IgD-negative memory B cell (primary cell): ENCODE measurements at regions not wholly inside any gene's neighbourhood (a gene's known extent, or its start where the extent isn't known, plus 50 kb on each side); places are given as distances from the start of the nearest gene placed in this dataset.
"Not testable (repeated sequence)": the region's sequence is repeated elsewhere in the genome, so short reads cannot be mapped to it uniquely, and the experiment has no call there.

ENCODE experiments used
- H3K27ac Mint-ChIP-seq, 3 donors: one replicate each; pipeline ENCODE4 v1.8.0; 2020 to 2022; ENCODE audit warnings: mild to moderate bottlenecking in 3 of 3, mixed read lengths in 3 of 3, moderate library complexity in 1 of 3
- H3K27me3 Mint-ChIP-seq: one replicate; pipeline ENCODE4 v1.8.0; 2021; ENCODE audit warnings: mixed read lengths
- H3K36me3 Mint-ChIP-seq: one replicate; pipeline ENCODE4 v1.8.0; 2020; ENCODE audit warnings: mild to moderate bottlenecking, mixed read lengths
- H3K4me1 Mint-ChIP-seq, 3 donors: one replicate each; pipeline ENCODE4 v1.8.0; 2020 to 2022; ENCODE audit warnings: mixed read lengths in 3 of 3, mild to moderate bottlenecking in 1 of 3
- H3K4me3 Mint-ChIP-seq, 4 donors: one replicate each; pipeline ENCODE4 v1.8.0; 2020 to 2022; ENCODE audit warnings: mild to moderate bottlenecking in 4 of 4, mixed read lengths in 4 of 4, moderate library complexity in 3 of 4
- H3K9me3 Mint-ChIP-seq, 3 donors: one replicate each; pipeline ENCODE4 v1.8.0; 2020 to 2021; ENCODE audit warnings: mixed read lengths in 3 of 3, mild to moderate bottlenecking in 1 of 3

DNA sequence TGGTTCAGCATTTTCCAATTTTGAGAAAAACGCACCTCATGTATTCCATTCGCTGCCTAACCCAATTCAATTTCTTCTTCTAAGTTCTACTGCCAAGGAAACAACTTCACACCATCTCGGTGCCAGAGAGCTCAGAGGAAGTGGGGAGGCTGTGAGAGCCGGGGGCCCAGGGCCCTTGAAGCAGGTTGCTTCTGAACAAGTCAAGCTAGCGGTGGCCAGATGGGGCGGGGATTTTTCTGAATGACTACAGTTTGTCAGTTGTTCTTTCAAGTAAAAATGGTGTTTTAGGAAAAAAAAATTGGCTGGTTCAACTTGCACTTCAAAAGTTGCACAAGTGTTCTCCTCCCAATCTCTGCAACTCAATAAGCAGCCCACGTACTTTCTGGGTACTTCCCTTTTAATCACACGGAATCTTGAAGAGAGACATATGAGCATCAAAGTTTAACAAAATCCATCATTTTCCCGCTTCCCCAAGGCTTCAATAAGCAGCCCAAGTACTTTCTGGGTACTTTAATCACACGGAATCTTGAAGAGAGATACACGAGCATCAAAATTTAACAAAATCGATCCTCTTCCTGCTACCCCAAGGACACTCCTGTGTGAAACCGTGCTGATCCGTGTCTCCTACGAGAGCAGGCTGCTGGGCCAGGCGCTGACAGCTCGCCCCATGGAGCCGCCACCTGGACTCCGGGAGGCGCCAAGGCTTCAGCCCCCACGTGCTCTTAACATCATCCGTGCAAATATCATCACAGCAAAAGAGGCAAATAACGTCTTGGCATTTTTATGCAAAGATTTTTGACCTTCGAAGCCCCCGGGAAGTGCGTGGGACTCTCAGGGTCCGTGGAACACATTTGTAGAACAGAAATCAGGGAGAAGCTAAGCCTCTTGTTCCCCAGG, 186.7 kb upstream of the PDE10A start:
- H3K27ac Mint-ChIP-seq, result no peak overlapping the region
- no peaks in the 10 kb centered on the region for H3K36me3 Mint-ChIP-seq
- no peak overlapping the region for H3K4me3 Mint-ChIP-seq
- peaks cover 33% of the 10 kb centered on the region for H3K27me3 Mint-ChIP-seq
- H3K9me3 Mint-ChIP-seq, result peaks cover 0 to 2% (median 0%) of the 10 kb centered on the region in 3 donors
- H3K4me1 Mint-ChIP-seq, result no peaks in the 10 kb centered on the region

DNA sequence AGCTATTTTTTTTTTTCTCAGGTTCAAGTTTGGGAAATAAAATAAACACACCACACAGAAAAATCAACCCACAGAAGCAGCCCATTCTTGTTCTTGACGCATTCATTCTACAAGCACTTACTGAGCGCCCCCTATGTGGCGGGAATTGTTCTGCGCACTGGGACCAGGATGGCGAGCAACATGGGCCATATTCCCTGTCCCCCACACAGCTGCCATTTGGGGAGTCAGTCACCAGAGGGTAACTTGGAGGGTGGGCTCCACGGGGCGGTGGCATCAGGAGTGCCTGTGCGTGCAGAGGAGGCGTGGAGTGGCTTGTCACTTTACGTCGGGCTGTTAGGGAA, 185.0 kb upstream of the PDE10A start:
- Mint-ChIP-seq H3K27me3 (peaks cover 29% of the 10 kb centered on the region), H3K36me3 (no peaks in the 10 kb centered on the region)

DNA sequence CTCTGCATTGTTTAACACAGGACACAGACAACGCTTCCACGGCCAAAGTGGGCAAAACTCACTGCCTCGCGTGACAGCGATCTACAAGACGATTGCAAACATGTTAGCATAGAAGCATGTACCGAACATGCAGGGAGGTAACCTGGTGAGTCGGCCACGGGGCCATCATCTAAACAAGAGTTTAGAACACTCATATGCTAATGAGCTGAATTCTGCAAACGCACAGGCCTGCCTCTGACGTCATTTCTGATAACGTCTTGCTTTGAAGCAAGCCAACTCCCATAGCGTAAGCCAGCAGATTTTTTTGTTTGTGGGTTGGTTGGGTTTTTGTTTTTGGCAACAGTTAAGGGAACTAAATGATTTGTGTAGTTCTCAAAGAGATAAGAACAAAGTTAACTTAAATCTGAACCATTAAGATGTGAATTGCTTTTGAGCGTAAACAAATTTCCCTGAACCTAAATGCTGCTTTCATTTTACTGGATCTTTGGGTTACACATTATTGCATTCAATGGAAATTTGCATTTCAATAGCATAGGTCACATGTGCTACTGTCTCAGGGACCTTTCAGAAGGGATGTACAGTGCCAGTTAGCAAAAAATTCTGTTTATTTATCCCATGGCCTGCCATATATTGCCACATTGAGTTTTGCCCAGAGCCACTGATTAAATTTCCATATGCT, 184.5 kb upstream of the PDE10A start:
- Mint-ChIP-seq H3K4me1 (no peaks in the 10 kb centered on the region), H3K27me3 (peaks cover 29% of the 10 kb centered on the region), H3K36me3 (peaks cover 2% of the 10 kb centered on the region), H3K27ac (no peak overlapping the region), H3K4me3 (no peak overlapping the region), H3K9me3 (peaks cover 0 to 2% (median 0%) of the 10 kb centered on the region in 3 donors)

More for the DNA sequence above, 185.0 kb upstream of the PDE10A start:
- H3K9me3 Mint-ChIP-seq, result peaks cover 0 to 2% (median 0%) of the 10 kb centered on the region in 3 donors
- H3K4me1 Mint-ChIP-seq, result no peaks in the 10 kb centered on the region
- H3K27ac Mint-ChIP-seq, result no peak overlapping the region
- no peak overlapping the region for H3K4me3 Mint-ChIP-seq

DNA sequence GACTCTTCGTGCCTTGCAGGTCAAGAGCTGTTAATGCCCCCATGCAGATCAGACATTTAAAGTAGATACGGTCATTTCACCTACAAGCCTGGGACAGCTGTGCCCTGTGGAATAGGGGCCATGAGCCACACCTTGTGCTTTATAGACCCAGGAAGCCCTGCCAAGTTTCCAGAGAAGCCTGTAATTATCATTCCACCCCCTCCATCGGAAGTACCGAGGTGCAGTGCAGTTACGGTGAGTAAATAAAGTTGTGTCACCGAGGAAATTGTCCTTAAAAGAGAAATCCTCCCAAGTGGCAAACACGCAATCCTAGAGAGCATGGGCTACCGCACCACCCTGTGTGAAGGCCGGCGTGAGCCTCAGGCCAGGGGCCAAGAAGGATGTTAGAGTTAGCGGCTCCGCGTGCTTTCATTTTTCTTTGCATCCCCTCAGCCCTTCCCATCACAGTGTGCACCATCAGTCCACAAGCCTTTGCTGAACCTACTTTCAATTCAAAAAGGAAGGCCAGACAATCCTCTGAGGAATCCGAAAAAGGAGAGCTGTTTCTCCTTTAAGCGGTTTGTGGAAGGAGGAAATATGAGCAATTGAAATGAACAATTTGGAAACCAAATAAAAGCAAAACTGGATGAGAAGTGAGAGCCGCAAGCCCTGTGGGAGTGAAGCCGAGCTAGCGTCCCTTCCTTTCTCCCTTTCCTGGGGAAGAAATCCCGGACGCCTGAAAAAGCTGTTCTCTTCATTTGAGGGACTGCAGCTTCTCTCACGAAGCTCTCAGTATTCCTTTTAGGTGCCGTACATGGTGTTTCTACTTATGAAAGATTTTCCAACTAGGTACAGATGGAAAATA, 183.3 kb upstream of the PDE10A start:
- peaks cover 29% of the 10 kb centered on the region for H3K27me3 Mint-ChIP-seq
- H3K9me3 Mint-ChIP-seq, result peaks cover 0 to 2% (median 0%) of the 10 kb centered on the region in 3 donors
- peaks cover 2% of the 10 kb centered on the region for H3K36me3 Mint-ChIP-seq
- H3K27ac Mint-ChIP-seq, result no peak overlapping the region
- no peak overlapping the region for H3K4me3 Mint-ChIP-seq
- no peaks in the 10 kb centered on the region for H3K4me1 Mint-ChIP-seq

DNA sequence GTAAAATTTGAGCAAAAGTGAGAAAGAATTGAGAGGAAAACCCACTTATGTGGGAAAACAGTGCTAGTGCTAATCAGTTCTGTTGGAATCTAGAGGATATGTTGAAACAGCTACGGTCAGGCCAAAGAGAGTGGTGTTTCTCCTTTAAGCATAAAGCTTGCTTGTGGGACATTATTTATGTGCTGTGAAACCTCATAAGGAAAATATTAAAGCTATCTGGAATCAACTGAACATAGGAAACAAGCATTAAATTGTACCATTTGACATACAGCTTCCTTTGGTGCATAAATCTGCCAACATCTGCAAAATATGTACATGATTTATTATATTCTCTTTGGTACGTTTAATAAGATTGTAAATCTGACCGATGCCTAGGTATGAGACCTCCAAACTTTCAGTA, 182.5 kb upstream of the PDE10A start:
- H3K4me1 Mint-ChIP-seq, result no peaks in the 10 kb centered on the region
- peaks cover 29% of the 10 kb centered on the region for H3K27me3 Mint-ChIP-seq
- peaks cover 0 to 2% (median 0%) of the 10 kb centered on the region in 3 donors for H3K9me3 Mint-ChIP-seq
- peaks cover 2% of the 10 kb centered on the region for H3K36me3 Mint-ChIP-seq
- H3K4me3 Mint-ChIP-seq, result no peak overlapping the region
- H3K27ac Mint-ChIP-seq, result no peak overlapping the region

DNA sequence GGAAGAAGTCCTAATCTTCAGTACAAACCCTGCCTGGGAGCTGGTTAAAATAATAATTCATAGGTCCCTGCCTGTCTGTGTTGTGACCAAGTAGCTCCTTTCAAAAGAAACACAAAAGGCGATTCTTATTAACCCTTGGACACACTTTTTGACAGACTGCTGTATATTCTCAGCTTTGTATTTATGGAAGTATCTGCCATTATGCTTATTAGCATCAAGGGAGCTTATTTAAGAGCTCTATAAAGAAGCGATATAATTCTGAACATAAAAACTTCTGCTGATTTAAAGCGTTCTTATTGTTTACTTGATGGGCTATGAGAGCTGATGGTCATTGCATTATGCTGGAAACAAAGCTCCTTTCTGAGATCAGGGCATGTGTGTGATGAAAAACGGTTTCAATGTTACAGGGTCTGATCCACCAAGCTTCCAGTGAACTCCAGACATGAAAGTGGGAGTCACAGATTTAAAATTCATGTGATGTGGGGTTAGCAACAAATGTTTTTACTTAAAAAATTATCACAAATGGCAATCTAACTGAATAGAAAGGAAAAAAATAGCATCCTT, 181.8 kb upstream of the PDE10A start:
- no peaks in the 10 kb centered on the region for H3K4me1 Mint-ChIP-seq
- peaks cover 2% of the 10 kb centered on the region for H3K36me3 Mint-ChIP-seq
- no peak overlapping the region for H3K27ac Mint-ChIP-seq
- H3K27me3 Mint-ChIP-seq, result peaks cover 26% of the 10 kb centered on the region
- peaks cover 0 to 7% (median 0%) of the 10 kb centered on the region in 3 donors for H3K9me3 Mint-ChIP-seq
- no peak overlapping the region for H3K4me3 Mint-ChIP-seq

DNA sequence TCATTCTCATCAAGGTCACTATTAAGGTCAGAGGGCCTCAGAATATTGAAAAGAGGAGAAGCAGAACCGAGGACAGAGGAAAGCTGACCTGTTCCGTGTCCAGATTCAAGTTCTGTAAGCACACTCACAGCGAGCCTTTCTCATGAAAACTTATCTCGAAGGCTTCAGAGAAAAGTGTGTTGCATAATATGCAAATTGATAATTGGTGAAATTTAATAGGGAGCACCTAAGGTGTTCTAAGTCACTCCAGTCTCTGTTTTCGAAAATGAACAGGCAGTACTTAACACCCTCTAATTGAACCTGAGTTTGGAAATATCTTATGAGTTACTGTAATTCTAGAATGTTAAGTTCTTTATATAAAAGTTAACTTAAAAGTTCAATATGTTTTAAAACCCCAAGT, 181.2 kb upstream of the PDE10A start:
- H3K27ac Mint-ChIP-seq, result no peak overlapping the region
- no peak overlapping the region for H3K4me3 Mint-ChIP-seq
- H3K27me3 Mint-ChIP-seq, result peaks cover 25% of the 10 kb centered on the region
- H3K36me3 Mint-ChIP-seq, result peaks cover 2% of the 10 kb centered on the region
- H3K9me3 Mint-ChIP-seq, result peaks cover 0 to 7% (median 0%) of the 10 kb centered on the region in 3 donors
- no peaks in the 10 kb centered on the region for H3K4me1 Mint-ChIP-seq

DNA sequence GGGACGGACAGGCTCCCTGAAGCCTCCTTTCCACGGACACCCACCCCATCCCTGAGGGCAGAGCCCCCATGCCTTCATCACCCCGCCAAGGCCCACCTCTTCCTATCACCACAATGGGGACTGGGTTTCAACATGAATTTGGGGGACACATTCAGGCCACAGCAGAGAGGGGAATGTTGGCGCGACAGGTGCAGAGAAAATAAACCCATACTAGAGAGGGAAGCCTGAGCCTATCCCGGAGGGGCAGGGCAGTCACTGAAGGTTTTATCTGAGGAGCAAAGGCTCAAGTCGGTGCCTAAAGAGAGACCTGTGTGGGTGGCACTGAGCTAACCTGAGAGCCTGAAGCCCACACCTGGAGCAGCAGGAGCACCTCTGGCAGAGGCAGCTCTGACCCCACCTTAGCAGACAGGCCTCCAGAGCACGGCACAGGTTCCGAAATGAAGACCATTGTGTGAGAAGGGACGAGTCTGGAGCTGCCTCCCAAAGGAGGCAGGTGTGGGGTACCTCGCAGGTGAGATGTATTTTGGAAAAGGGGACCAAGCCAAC, 180.6 kb upstream of the PDE10A start:
- no peaks in the 10 kb centered on the region for H3K4me1 Mint-ChIP-seq
- H3K9me3 Mint-ChIP-seq, result peaks cover 0 to 7% (median 0%) of the 10 kb centered on the region in 3 donors
- H3K36me3 Mint-ChIP-seq, result peaks cover 2% of the 10 kb centered on the region
- H3K4me3 Mint-ChIP-seq, result no peak overlapping the region
- peaks cover 22% of the 10 kb centered on the region for H3K27me3 Mint-ChIP-seq
- no peak overlapping the region for H3K27ac Mint-ChIP-seq

DNA sequence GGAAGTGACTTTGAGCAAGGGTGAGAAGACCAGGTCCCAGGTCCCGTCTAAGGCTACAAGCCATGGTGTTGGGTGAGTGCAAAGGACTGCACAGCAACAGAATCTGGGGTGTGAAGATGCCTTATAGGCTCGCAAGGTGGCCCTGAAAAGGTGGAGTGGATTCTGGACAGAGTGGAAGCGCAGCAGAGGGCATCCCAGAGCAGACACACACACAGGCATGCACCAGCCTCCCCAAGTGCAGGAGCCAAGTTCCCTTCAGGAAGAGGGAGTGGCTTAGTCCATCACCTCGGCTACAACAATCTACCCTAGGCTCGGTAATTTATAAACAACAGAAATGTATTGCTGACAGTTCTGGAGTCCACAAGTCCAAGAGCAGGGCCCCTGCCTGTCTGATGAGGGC, 180.1 kb upstream of the PDE10A start:
- Mint-ChIP-seq H3K36me3 (peaks cover 2% of the 10 kb centered on the region), H3K4me3 (no peak overlapping the region), H3K27ac (no peak overlapping the region), H3K27me3 (peaks cover 18% of the 10 kb centered on the region), H3K4me1 (no peaks in the 10 kb centered on the region), H3K9me3 (peaks cover 0 to 7% (median 0%) of the 10 kb centered on the region in 3 donors)

DNA sequence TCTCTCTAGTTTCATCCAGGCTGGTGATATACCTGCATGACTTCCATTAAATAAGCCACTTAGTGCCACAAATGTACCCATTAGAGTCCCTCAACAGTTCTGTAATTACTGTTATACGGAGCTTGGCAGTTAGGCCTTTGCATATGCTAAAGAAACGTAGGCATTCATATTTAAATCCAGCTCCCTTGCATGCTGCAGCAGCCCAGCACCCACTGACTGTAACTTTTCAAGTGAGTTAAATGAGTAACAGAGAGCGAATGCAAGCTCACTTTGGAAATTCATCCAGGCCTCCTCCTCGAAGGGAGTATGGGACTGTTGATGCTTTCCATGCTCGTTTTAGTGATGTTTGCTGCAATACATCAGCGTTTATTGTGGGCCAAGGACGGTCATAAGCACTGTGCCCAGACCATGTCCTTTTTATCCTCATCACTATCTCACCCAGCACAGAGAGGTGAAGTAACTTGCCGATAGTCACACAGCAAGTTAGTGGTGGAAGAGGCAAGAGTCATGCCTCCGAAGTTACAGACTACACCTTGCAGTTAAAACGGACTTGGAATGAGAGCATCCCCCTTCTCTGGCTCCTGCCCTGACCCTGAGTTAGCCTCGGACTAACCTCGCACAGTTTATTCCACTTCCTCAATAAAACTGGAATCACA, 179.4 kb upstream of the PDE10A start:
- Mint-ChIP-seq H3K4me1 (no peaks in the 10 kb centered on the region), H3K4me3 (no peak overlapping the region), H3K9me3 (peaks cover 0 to 7% (median 0%) of the 10 kb centered on the region in 3 donors), H3K27me3 (peaks cover 16% of the 10 kb centered on the region), H3K27ac (no peak overlapping the region), H3K36me3 (peaks cover 2% of the 10 kb centered on the region)

DNA sequence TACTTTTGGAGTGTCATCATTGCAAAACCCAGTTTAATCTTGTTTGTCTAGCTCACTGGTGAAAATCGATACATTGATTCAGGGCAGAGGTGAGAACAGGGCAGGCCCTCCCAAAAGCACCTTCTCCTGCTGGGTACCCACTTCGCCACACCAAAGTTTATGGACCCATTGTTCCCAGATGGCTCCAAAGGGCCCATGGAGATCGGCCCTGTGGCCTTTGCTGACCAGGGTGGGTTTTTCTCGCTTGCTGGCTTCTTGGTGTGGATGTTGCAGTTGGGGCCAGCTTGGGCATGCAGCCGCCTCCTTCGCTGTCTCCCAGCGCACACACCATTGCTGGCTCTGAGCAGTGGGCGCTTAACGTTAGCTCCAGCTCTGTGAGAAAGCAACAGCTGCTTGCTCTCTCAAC, 178.1 kb upstream of the PDE10A start:
- peaks cover 13% of the 10 kb centered on the region for H3K27me3 Mint-ChIP-seq
- peaks cover 0 to 5% (median 0%) of the 10 kb centered on the region in 3 donors for H3K9me3 Mint-ChIP-seq
- no peak overlapping the region for H3K27ac Mint-ChIP-seq
- H3K4me1 Mint-ChIP-seq, result no peaks in the 10 kb centered on the region
- H3K4me3 Mint-ChIP-seq, result no peak overlapping the region
- H3K36me3 Mint-ChIP-seq, result peaks cover 2% of the 10 kb centered on the region

DNA sequence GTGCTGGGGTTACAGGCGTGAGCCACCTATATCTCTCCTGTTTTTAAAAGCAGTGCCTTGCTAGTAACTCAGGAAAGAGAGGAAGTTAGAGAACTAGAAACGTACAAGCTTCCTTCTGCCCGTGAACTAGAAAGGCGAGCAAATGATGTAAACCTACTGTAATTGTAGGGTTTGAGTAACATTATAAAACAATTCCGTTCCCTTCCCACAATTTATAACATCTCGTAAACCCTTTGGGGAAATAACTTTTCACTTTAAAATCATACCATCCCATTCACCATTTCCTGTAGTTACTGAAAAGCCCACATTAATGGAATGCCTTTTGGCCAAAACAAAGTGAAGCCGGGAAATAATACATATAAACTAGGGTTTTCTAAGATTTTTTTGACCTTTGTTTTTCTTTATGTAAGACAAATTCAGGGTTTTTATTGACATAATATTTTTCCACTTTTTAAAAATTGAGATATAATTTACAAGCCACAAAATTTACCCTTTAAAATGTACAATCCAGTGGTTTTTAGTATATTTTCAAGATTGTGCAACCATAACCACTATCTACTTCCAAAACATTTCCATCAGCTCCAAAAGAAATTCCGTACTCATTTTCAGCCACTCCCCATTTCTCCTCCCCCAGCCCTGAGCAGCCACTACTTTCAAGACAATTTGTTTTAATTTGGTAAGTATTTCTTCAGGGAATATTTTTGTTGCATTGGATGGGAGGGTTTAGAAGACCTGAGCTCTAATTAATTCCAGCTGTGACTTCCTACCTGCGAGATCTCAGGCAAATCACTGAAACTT, 175.1 kb upstream of the PDE10A start:
- Mint-ChIP-seq H3K9me3 (peaks cover 0 to 5% (median 0%) of the 10 kb centered on the region in 3 donors), H3K27me3 (peaks cover 5% of the 10 kb centered on the region)

DNA sequence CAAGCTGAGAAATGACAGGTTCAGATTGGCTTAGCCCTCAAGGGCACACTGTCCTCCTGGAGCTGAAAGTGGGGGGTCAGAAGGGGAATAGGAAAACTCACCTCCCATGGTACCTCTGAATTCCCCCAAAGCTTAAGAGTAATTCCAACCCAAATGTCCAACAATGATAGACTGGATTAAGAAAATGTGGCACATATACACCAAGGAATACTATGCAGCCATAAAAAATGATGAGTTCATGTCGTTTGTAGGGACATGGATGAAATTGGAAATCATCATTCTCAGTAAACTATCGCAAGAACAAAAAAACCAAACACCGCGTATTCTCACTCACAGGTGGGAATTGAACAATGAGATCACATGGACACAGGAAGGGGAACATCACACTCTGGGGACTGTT, 173.6 kb upstream of the PDE10A start:
- H3K36me3 Mint-ChIP-seq, H3K27ac Mint-ChIP-seq: not testable (repeated sequence)

More for the DNA sequence above, 175.1 kb upstream of the PDE10A start:
- no peak overlapping the region for H3K4me3 Mint-ChIP-seq
- H3K4me1 Mint-ChIP-seq, result no peaks in the 10 kb centered on the region
- H3K27ac Mint-ChIP-seq, result no peak overlapping the region
- H3K36me3 Mint-ChIP-seq, result peaks cover 2% of the 10 kb centered on the region

More for the DNA sequence above, 173.6 kb upstream of the PDE10A start:
- not testable (repeated sequence) for H3K4me1 Mint-ChIP-seq, H3K4me3 Mint-ChIP-seq, H3K9me3 Mint-ChIP-seq
- peaks cover 12% of the 10 kb centered on the region for H3K27me3 Mint-ChIP-seq
